ENCODE measurements at regions not wholly inside any gene's neighbourhood (a gene's known extent, or its start where the extent isn't known, plus 50 kb on each side); places are given as distances from the start of the nearest gene placed in this dataset.

DNA sequence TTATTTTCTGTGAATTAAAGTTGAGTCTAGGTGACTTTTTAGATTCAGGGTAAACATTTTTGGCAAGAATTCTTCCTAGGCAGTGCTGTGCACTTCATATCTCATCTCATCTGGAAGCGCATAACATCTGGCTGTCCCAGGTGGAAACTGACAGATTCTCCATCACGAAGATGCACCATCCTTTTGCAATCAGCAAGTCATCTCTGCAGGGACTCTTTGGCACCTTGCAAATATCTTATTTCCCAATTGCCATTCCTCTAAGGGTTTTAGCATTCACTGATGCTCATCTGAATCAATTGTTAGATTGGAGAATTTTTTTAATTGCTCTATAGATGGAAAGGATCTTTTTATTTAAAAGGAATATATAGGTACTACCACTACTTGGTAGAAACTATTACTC, 282.7 kb upstream of the ATP10A start:
- peaks cover 0 to 5% of the 10 kb centered on the region in 2 donors for H3K27me3 ChIP-seq
- H3K27ac ChIP-seq, result no peak overlapping the region
- no peak for DNase-seq
- no peaks in the 10 kb centered on the region for H3K4me1 ChIP-seq
- intact Hi-C loops (cut with DNase I; ENCODE audit: low total_unique reads), result no loop called here
- no peak overlapping the region for H3K4me3 ChIP-seq
- H3K36me3 ChIP-seq, result no peaks in the 10 kb centered on the region
- H3K9me3 ChIP-seq, result no peaks in the 10 kb centered on the region
- TF ChIP-seq CTCF (IDR thresholded peaks at IDR 0.05), result no peak

GRCh38 chr15:26144836-26145235, 281.7 kb upstream of the ATP10A start:
- intact Hi-C loops (cut with DNase I; ENCODE audit: low total_unique reads), result no loop called here
- no peak for TF ChIP-seq CTCF (IDR thresholded peaks at IDR 0.05)

DNA sequence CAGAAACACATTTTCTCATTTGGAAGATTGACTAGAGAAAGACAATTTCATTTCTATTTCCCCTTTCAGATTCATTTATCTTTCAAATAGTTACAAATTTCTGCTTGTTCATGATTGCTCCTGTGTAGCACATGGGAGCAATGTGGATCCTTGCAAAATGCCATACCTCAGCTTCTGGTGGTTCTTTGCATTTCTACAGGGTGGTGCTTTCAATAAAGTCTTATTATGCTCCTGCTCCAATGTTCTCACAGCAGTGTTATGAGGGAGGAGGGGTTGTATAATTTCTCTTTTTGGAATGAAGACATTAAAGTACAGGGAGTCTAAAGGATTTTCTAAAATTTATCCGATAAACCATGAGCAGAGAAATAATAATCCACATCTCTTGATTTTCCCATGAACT, 280.1 kb upstream of the ATP10A start:
- Histone ChIP-seq H3K36me3 (no peaks in the 10 kb centered on the region), H3K9me3 (no peaks in the 10 kb centered on the region), H3K27ac (no peak overlapping the region), H3K4me1 (no peaks in the 10 kb centered on the region), H3K27me3 (no peaks in the 10 kb centered on the region), H3K4me3 (no peak overlapping the region)
- intact Hi-C loops (cut with DNase I; ENCODE audit: low total_unique reads), result no loop called here
- DNase-seq, result no peak
- TF ChIP-seq CTCF (IDR thresholded peaks at IDR 0.05), result no peak

More at GRCh38 chr15:26144836-26145235, 281.7 kb upstream of the ATP10A start:
- Histone ChIP-seq H3K27me3 (peaks cover 0 to 3% of the 10 kb centered on the region in 2 donors), H3K36me3 (no peaks in the 10 kb centered on the region), H3K4me3 (no peak overlapping the region), H3K27ac (no peak overlapping the region), H3K4me1 (no peaks in the 10 kb centered on the region), H3K9me3 (no peaks in the 10 kb centered on the region)
- no peak for DNase-seq

DNA sequence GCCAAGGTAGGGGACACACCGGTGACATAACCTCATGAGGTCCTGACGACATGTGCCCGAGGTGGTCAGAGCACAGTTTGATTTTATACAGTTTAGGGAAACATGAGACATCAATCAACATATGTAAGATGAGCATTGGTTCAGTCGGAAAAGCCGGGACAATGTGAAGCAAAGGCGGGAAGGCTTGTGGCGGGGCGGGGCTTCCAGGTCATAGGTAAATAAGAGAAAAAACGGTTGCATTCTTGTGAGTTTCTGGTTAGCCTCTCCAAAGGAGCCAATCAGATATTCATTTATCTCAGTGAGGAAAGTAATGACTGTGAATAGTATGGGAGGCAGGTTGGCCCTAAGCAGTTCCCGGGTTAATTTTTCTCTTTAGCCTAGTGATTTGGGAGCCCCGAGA, 271.7 kb upstream of the ATP10A start:
- H3K36me3 ChIP-seq, result no peaks in the 10 kb centered on the region

GRCh38 chr15:26134152-26134551, 271.0 kb upstream of the ATP10A start:
- Histone ChIP-seq H3K27me3 (no peaks in the 10 kb centered on the region), H3K27ac (no peak overlapping the region), H3K4me1 (no peaks in the 10 kb centered on the region), H3K36me3 (no peaks in the 10 kb centered on the region), H3K9me3 (no peaks in the 10 kb centered on the region), H3K4me3 (no peak overlapping the region)
- DNase-seq, result no peak
- TF ChIP-seq CTCF (IDR thresholded peaks at IDR 0.05), result no peak
- intact Hi-C loops (cut with DNase I; ENCODE audit: low total_unique reads), result no loop called here

More for the DNA sequence above, 271.7 kb upstream of the ATP10A start:
- Histone ChIP-seq H3K27me3 (no peaks in the 10 kb centered on the region), H3K4me1 (no peaks in the 10 kb centered on the region), H3K9me3 (no peaks in the 10 kb centered on the region), H3K27ac (no peak overlapping the region), H3K4me3 (no peak overlapping the region)
- no peak for TF ChIP-seq CTCF (IDR thresholded peaks at IDR 0.05)
- intact Hi-C loops (cut with DNase I; ENCODE audit: low total_unique reads), result no loop called here
- no peak for DNase-seq

GRCh38 chr15:26132811-26133210, 269.7 kb upstream of the ATP10A start:
- H3K36me3 ChIP-seq, result no peaks in the 10 kb centered on the region
- no peak for DNase-seq
- no peaks in the 10 kb centered on the region for H3K9me3 ChIP-seq
- no peak for TF ChIP-seq CTCF (IDR thresholded peaks at IDR 0.05)
- intact Hi-C loops (cut with DNase I; ENCODE audit: low total_unique reads), result no loop called here
- H3K27me3 ChIP-seq, result no peaks in the 10 kb centered on the region
- no peaks in the 10 kb centered on the region for H3K4me1 ChIP-seq
- H3K27ac ChIP-seq, result no peak overlapping the region
- no peak overlapping the region for H3K4me3 ChIP-seq
